NT2/D1 (cell line): ENCODE measurements at regions not wholly inside any gene's neighbourhood (a gene's known extent, or its start where the extent isn't known, plus 50 kb on each side); places are given as distances from the start of the nearest gene placed in this dataset.

Experiments
- DNase-seq: peaks from one replicate; pipeline ENCODE4 v3.0.0-alpha.2; 2011; ENCODE audit warnings: low read depth, low spot score
- H3K27me3 ChIP-seq: 2 replicates; pipeline ENCODE4 v1.6.0; 2011; ENCODE audit warnings: mild to moderate bottlenecking; ENCODE audit not compliant: insufficient read length, insufficient read depth
- H3K36me3 ChIP-seq: 2 replicates; pipeline ENCODE4 v1.6.1; 2011; ENCODE audit warnings: mild to moderate bottlenecking, low read length, mixed read lengths; ENCODE audit not compliant: insufficient read depth, insufficient read length
- H3K4me1 ChIP-seq: 2 replicates; pipeline ENCODE4 v1.5.1; 2011; ENCODE audit not compliant: insufficient read depth, insufficient read length
- H3K4me3 ChIP-seq: 2 replicates; pipeline ENCODE4 v1.5.1; 2011; ENCODE audit warnings: low read depth; ENCODE audit not compliant: insufficient read length
- H3K9ac ChIP-seq: 2 replicates; pipeline ENCODE4 v1.6.0; 2011; ENCODE audit warnings: low read depth; ENCODE audit not compliant: insufficient read length
- H3K9me3 ChIP-seq: 2 replicates; pipeline ENCODE4 v1.5.1; 2011; ENCODE audit warnings: mild to moderate bottlenecking, low read length; ENCODE audit not compliant: insufficient read depth
- SUZ12 ChIP-seq: IDR thresholded peaks from 2 replicates; pipeline ENCODE4 v1.6.1; 2011; ENCODE audit not compliant: insufficient read length, insufficient read depth; ENCODE audit errors: extremely low read depth
- YY1 ChIP-seq: IDR thresholded peaks from 2 replicates; pipeline ENCODE4 v1.6.1; 2011; ENCODE audit not compliant: insufficient read length, insufficient read depth
- ZNF274 ChIP-seq: IDR thresholded peaks from 2 replicates; pipeline ENCODE4 v1.6.1; 2011; ENCODE audit warnings: mild to moderate bottlenecking, low read depth, low read length

DNA sequence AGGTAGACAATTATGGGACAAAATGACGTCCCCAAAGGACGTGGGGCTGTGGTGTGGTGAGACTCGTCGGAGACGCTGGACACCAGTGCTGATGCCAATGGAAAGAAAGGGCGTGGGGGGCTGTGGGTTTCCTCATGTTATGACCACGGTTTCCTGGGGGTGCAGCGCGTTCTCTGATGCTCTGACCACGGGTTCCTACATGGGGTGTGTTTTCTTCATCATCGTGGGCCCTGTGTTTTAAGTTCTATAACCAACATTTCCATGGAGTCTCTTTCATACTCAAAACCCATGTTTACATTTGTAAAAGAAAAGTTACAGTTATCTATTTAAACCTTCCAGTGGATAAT is 141.6 kb downstream of the RTP5 start:
- no peak for DNase-seq
- no peaks in the 10 kb centered on the region for H3K4me1 ChIP-seq
- H3K9me3 ChIP-seq, result peaks cover 3% of the 10 kb centered on the region; the same call in 1 of the 2 replicates
- TF ChIP-seq YY1, result no peak
- no peak for TF ChIP-seq ZNF274
- no peak for TF ChIP-seq SUZ12
- no peak overlapping the region for H3K4me3 ChIP-seq
- no peak overlapping the region for H3K9ac ChIP-seq
- H3K36me3 ChIP-seq, result no peaks in the 10 kb centered on the region
- no peaks in the 10 kb centered on the region for H3K27me3 ChIP-seq

DNA sequence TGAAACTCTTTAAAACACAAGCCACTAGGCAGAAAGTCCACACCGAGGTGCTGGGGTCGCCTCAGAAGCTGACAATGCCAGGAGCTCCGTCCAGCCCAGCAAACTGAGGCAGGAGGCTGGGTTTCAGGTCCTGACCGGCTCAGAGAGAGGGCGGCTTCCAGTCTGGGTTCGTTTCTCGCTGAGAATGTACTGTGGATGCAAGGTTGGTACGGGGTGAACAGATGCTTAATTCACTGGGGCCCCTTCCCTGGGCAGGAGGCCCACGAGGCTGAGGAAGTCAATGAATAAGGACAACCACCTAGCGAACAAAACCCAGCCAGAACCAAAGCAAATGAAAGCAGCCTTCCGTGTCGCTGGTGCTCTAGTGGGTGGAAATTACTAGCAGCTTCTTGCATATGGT is 142.0 kb downstream of the RTP5 start:
- DNase-seq, result no peak
- no peaks in the 10 kb centered on the region for H3K4me1 ChIP-seq
- no peak overlapping the region for H3K4me3 ChIP-seq
- H3K9me3 ChIP-seq, result peaks cover 3% of the 10 kb centered on the region; the same call in 1 of the 2 replicates
- no peak for TF ChIP-seq SUZ12
- H3K27me3 ChIP-seq, result no peaks in the 10 kb centered on the region
- H3K9ac ChIP-seq, result no peak overlapping the region
- H3K36me3 ChIP-seq, result no peaks in the 10 kb centered on the region

DNA sequence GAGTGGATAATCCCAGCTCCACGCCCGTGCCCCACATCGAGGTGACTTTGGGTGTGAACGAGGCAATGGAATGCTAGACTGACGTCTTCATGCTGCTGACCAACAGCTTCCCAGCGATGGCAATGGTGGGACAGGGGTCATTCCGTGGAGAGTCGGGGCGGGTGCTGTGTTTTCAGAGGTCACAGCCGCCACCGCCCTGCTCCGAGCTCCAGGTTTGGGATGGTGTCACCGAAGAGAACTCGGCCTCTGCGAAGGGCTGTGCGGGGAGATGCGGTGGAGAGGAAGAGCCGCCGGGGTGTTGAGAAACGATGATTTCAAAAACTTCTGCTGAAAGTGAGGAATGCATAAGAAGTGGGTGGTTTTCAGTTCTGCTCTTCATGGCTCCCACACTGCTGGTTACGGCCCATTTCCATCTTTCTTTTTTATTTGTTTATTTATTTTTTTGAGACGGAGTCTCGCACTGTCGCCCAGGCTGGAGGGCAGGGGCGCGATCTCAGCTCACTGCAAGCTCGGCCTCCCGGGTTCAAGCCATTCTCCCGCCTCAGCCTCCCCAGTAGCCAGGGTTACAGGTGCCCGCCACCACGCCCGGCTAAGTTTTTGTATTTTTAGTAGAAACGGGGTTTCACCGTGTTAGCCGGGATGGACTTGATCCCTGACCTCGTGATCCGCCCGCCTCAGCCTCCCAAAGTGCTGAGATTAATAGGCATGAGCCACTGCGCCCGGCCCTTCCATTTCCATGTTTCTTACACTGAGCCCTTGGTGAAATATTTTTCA is 142.6 kb downstream of the RTP5 start:
- no peaks in the 10 kb centered on the region for H3K36me3 ChIP-seq
- H3K4me1 ChIP-seq, result no peaks in the 10 kb centered on the region
- DNase-seq, result no peak
- no peak overlapping the region for H3K4me3 ChIP-seq
- H3K27me3 ChIP-seq, result no peaks in the 10 kb centered on the region
- peaks cover 3% of the 10 kb centered on the region; the same call in 1 of the 2 replicates for H3K9me3 ChIP-seq
- TF ChIP-seq YY1, result no peak
- no peak for TF ChIP-seq SUZ12
- TF ChIP-seq ZNF274, result no peak
- H3K9ac ChIP-seq, result no peak overlapping the region

- TF ChIP-seq YY1 (no peak), ZNF274 (no peak), SUZ12 (no peak)
- Histone ChIP-seq H3K36me3 (no peaks in the 10 kb centered on the region), H3K27me3 (no peaks in the 10 kb centered on the region)
Measured at GRCh38 chr2:242012956-242013764, 143.6 kb downstream of the RTP5 start.

DNA sequence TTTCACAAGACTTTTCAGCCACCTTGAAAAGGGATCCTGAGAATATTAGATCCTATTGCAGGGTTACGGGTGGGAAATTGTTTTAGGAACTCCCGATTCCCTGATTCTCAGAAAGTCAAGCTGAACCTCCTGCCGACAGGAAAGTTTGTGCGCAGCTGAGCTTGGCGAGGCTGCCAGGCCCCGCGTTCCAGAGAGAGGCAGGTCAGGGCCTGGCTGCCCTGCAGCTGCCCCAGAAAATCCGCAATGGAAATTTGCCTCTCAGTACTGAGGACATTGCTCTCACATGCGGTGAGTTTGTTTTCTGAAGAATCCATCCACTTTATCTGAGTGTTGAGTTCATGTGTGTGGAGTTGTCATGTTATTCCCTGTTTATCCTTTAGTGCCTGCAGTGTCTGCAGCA is 144.2 kb downstream of the RTP5 start:
- Histone ChIP-seq H3K4me1 (no peaks in the 10 kb centered on the region), H3K9me3 (peaks cover 3% of the 10 kb centered on the region; the same call in 1 of the 2 replicates), H3K27me3 (no peaks in the 10 kb centered on the region), H3K36me3 (no peaks in the 10 kb centered on the region), H3K4me3 (no peak overlapping the region), H3K9ac (no peak overlapping the region)
- DNase-seq, result no peak
- TF ChIP-seq ZNF274, result no peak
- TF ChIP-seq YY1, result no peak
- no peak for TF ChIP-seq SUZ12

More at GRCh38 chr2:242012956-242013764, 143.6 kb downstream of the RTP5 start:
- H3K9ac ChIP-seq, result no peak overlapping the region
- H3K9me3 ChIP-seq, result peaks cover 3% of the 10 kb centered on the region; the same call in 1 of the 2 replicates
- DNase-seq, result no peak
- H3K4me1 ChIP-seq, result no peaks in the 10 kb centered on the region
- no peak overlapping the region for H3K4me3 ChIP-seq

- TF ChIP-seq ZNF274, result no peak
- TF ChIP-seq YY1, result no peak
- TF ChIP-seq SUZ12, result no peak
- H3K36me3 ChIP-seq, result no peaks in the 10 kb centered on the region
- H3K4me3 ChIP-seq, result no peak overlapping the region
- no peaks in the 10 kb centered on the region for H3K4me1 ChIP-seq
- H3K27me3 ChIP-seq, result no peaks in the 10 kb centered on the region
- no peak for DNase-seq
- no peaks in the 10 kb centered on the region for H3K9me3 ChIP-seq
- no peak overlapping the region for H3K9ac ChIP-seq
Measured at GRCh38 chr2:242015108-242016065, 145.9 kb downstream of the RTP5 start.
